ENCODE measurements at regions not wholly inside any gene's neighbourhood (a gene's known extent, or its start where the extent isn't known, plus 50 kb on each side); places are given as distances from the start of the nearest gene placed in this dataset.

GRCh38 chr13:24986826-24987225 is 109.1 kb upstream of the PABPC3 start:
- TF ChIP-seq CTCF (conservative IDR thresholded peaks at IDR 0.05 in 1 of 2, IDR thresholded peaks at IDR 0.05 in 1 of 2; ENCODE audit: extremely low read depth in 1 of 2, insufficient read depth in 1 of 2, low read depth in 1 of 2, low read length in 2 of 2) = no peak
- no peak for TF ChIP-seq EZH2 (IDR thresholded peaks at IDR 0.05; ENCODE audit: borderline replicate concordance, low read length)

All from mammary epithelial cell (primary cell).